Body of pancreas (tissue), 4 donors: ENCODE measurements at regions not wholly inside any gene's neighbourhood (a gene's known extent, or its start where the extent isn't known, plus 50 kb on each side); places are given as distances from the start of the nearest gene placed in this dataset.
A peak's percentile ranks its signal among the peaks of the same experiment; 100 is the strongest.

ENCODE experiments used
- ATAC-seq: fragments of 150-250 bp; one replicate; pipeline ENCODE4 v1.9.1; 2016
- DNase-seq, 4 donors: peaks; one replicate each; pipeline ENCODE4 v3.0.0-alpha.2; 2019
- H3K27ac ChIP-seq, 4 donors: fragments of 200-600 bp; sonication (generic); 1 replicate in 3 of 4; 2 replicates in 1 of 4; pipeline versions ENCODE4 v1.5.1 to v1.6.1; 2016 to 2019; ENCODE audit warnings: mild to moderate bottlenecking in 1 of 4, mixed read lengths in 1 of 4, moderate library complexity in 1 of 4
- H3K27me3 ChIP-seq, 2 donors: fragments of 200-600 bp; sonication (generic); one replicate each; pipeline ENCODE4 v1.6.0; 2016; ENCODE audit warnings: mild to moderate bottlenecking in 1 of 2
- H3K36me3 ChIP-seq, 2 donors: fragments of 200-600 bp; sonication (generic); replicated peaks in 1 of 2; 2 replicates each; pipeline ENCODE4 v1.5.1; 2016; ENCODE audit warnings: low read depth in 2 of 2; ENCODE audit not compliant: insufficient read depth in 1 of 2
- H3K4me1 ChIP-seq: fragments of 200-600 bp; sonication (generic); one replicate; pipeline ENCODE4 v1.6.0; 2016
- H3K4me3 ChIP-seq, 2 donors: fragments of 200-600 bp; sonication (generic); 1 replicate in 1 of 2; 2 replicates in 1 of 2; pipeline ENCODE4 v1.5.1; 2016 to 2019
- H3K9me3 ChIP-seq, 3 donors: fragments of 200-600 bp; sonication (generic); 1 replicate in 2 of 3; 2 replicates in 1 of 3; pipeline ENCODE4 v1.5.1; 2016
- POLR2A ChIP-seq, 3 donors: fragments of 450-650 bp; IDR thresholded peaks; one replicate each; pipeline ENCODE4 v1.6.1; 2016; ENCODE audit warnings: antibody characterized with exemption in 3 of 3, mild to moderate bottlenecking in 2 of 3
- WGBS, 2 donors: methylation state at CpG; one replicate each; pipeline ENCODE4 v1.1.5; 2017; 5-methylcytosine and 5-hydroxymethylcytosine counted together
- intact Hi-C: fragments of 100-400 bp; cut with DNase I; formaldehyde crosslinking; loops from one replicate; pipeline ENCODE4 v1.15.1; 2023
- TF ChIP-seq, protein P1 (sequence below), 7 experiments: fragments of 450-650 bp in 4 of 7; fragments of 200-600 bp in 3 of 7; sonication (generic) in 3 of 7; IDR thresholded peaks; one replicate each; pipeline ENCODE4 v1.5.1; 2016 to 2019; ENCODE audit warnings: antibody characterized with exemption in 7 of 7

- WGBS, 2 donors = 59 to 68% methylated on average over 4 of the region's 4 CpGs
- TF ChIP-seq, protein P1, sequence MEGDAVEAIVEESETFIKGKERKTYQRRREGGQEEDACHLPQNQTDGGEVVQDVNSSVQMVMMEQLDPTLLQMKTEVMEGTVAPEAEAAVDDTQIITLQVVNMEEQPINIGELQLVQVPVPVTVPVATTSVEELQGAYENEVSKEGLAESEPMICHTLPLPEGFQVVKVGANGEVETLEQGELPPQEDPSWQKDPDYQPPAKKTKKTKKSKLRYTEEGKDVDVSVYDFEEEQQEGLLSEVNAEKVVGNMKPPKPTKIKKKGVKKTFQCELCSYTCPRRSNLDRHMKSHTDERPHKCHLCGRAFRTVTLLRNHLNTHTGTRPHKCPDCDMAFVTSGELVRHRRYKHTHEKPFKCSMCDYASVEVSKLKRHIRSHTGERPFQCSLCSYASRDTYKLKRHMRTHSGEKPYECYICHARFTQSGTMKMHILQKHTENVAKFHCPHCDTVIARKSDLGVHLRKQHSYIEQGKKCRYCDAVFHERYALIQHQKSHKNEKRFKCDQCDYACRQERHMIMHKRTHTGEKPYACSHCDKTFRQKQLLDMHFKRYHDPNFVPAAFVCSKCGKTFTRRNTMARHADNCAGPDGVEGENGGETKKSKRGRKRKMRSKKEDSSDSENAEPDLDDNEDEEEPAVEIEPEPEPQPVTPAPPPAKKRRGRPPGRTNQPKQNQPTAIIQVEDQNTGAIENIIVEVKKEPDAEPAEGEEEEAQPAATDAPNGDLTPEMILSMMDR (IDR thresholded peaks at IDR 0.05) = no peak
- TF ChIP-seq POLR2A (IDR thresholded peaks at IDR 0.05) = no peak
- H3K4me1 ChIP-seq = no peaks in the 10 kb centered on the region
- ATAC-seq (no peak), DNase-seq (no peak)
- H3K27ac ChIP-seq = no peak overlapping the region
- H3K9me3 ChIP-seq = no peaks in the 10 kb centered on the region
- intact Hi-C loops = no loop called here
- H3K4me3 ChIP-seq = no peak overlapping the region
- no peaks in the 10 kb centered on the region for H3K36me3 ChIP-seq
- no peaks in the 10 kb centered on the region for H3K27me3 ChIP-seq
Observed at GRCh38 chr4:108227923-108228322, 59.2 kb upstream of the LEF1 start.

DNA sequence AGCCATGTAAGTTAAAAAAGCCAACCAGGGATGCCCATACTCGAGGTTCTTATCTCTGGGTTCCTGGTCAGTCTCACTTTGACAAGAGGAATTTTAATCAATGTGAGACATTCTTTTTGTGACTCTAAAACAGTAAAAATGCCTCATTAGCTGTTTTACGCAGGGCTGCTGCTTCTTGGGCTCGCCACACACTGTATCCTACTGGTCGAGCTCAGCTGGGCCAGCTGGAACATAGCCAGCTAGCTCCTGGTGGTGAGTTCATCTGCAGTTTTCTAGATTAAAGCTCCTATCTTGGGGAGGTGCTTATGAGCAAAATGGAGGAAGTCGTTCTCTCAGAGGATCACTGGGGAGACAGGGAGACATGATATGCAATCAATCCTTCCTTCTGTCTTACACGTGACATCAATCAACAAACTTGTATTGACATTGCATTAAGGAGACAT is 55.9 kb upstream of the LEF1 start:
- ATAC-seq = no peak
- peak; percentile 17 to 54 (median 36) for DNase-seq
- no peak overlapping the region for H3K4me3 ChIP-seq
- no peaks in the 10 kb centered on the region for H3K36me3 ChIP-seq
- 21 to 27% methylated on average over 6 of the region's 6 CpGs for WGBS, 2 donors
- H3K27ac ChIP-seq = no peak overlapping the region
- H3K9me3 ChIP-seq = no peaks in the 10 kb centered on the region
- no peaks in the 10 kb centered on the region for H3K4me1 ChIP-seq
- intact Hi-C loops = no loop called here
- TF ChIP-seq POLR2A (IDR thresholded peaks at IDR 0.05) = no peak
- TF ChIP-seq, protein P1 (IDR thresholded peaks at IDR 0.05) = no peak
- no peaks in the 10 kb centered on the region for H3K27me3 ChIP-seq

DNA sequence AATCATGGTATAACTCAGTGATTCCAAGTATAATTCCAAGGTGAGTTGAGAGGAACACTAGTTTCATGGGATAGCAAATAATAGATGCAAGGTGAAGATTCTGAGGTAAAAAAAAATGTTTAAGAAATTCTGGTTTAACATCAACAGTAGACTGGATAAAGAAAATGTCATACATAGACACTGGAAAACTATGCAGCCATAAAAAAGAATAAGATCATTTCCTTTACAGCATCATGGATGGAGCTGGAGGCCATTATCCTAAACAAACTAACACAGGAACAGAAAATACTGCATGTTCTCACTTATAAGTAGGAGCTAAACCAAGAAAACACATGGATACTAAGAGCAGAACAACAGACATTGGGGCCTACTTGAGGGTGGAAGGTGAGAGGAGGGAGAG is 54.6 kb upstream of the LEF1 start:
- TF ChIP-seq, protein P1 (IDR thresholded peaks at IDR 0.05) = no peak
- Histone ChIP-seq H3K4me3 (no peak overlapping the region), H3K27ac (no peak overlapping the region), H3K4me1 (no peaks in the 10 kb centered on the region), H3K27me3 (no peaks in the 10 kb centered on the region), H3K36me3 (no peaks in the 10 kb centered on the region), H3K9me3 (no peaks in the 10 kb centered on the region)
- no peak for ATAC-seq
- DNase-seq = no peak
- intact Hi-C loops = no loop called here

DNA sequence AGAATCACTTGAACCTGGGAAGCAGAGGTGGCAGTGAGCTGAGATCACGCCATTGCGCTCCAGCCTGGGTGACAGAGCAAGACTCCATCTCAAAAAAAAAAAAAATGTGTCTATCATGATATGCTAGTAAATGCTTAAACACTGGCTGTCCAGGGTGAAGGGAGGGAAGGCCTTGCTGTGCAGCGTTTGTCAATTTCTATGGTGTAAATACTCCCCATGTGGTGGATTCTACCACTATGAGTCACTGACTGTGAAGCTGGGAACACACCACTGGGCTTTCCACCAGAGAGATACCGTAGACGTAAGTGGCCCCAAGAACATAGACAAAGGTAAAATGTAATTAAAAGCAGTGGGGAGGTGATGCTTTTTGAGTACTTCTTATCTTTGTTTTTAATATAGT is 51.3 kb upstream of the LEF1 start:
- 91 to 93% methylated on average over 5 of the region's 5 CpGs for WGBS, 2 donors
- no peak overlapping the region for H3K4me3 ChIP-seq
- intact Hi-C loops = no loop called here
- no peak for ATAC-seq
- H3K9me3 ChIP-seq = no peaks in the 10 kb centered on the region
- no peak for DNase-seq
- TF ChIP-seq, protein P1 (IDR thresholded peaks at IDR 0.05) = no peak
- TF ChIP-seq POLR2A (IDR thresholded peaks at IDR 0.05) = no peak
- H3K4me1 ChIP-seq = no peaks in the 10 kb centered on the region
- H3K27ac ChIP-seq = no peak overlapping the region
- H3K27me3 ChIP-seq = no peaks in the 10 kb centered on the region
- H3K36me3 ChIP-seq = no peaks in the 10 kb centered on the region
